SK-N-SH treated with all-trans-retinoic acid at 6 μM for 48 hours (cell line): ENCODE measurements at regions not wholly inside any gene's neighbourhood (a gene's known extent, or its start where the extent isn't known, plus 50 kb on each side); places are given as distances from the start of the nearest gene placed in this dataset.
A peak's percentile ranks its signal among the peaks of the same experiment; 100 is the strongest.

Source experiments
- ATAC-seq: fragments of 200-7000 bp; cut with Tn5 transposase; 3 replicates; pipeline ENCODE4 v1.9.1; 2020; ENCODE audit warnings: mild to moderate bottlenecking, moderate library complexity
- ARNTL ChIP-seq: fragments of 450-650 bp; formaldehyde crosslinking; IDR thresholded peaks from 2 replicates; pipeline ENCODE4 v1.5.0; 2020; ENCODE audit warnings: low read depth, mild to moderate bottlenecking, moderate library complexity, borderline replicate concordance
- BACH2 ChIP-seq: fragments of 250-450 bp; sonication (Bioruptor Pico); IDR thresholded peaks from 2 replicates; pipeline ENCODE4 v1.9.0; 2021; ENCODE audit warnings: mild to moderate bottlenecking, borderline replicate concordance
- GLIS3 ChIP-seq: fragments of 250-450 bp; sonication (Bioruptor Pico); IDR thresholded peaks from 2 replicates; pipeline ENCODE4 v1.5.0; 2020; ENCODE audit warnings: mild to moderate bottlenecking, moderate library complexity
- OSR1 ChIP-seq: fragments of 250-450 bp; sonication (Bioruptor Pico); IDR thresholded peaks from 2 replicates; pipeline ENCODE4 v1.8.0; 2022; ENCODE audit warnings: moderate library complexity, mild to moderate bottlenecking, inconsistent platforms
- PPARA ChIP-seq: fragments of 250-450 bp; sonication (Bioruptor Pico); IDR thresholded peaks from 2 replicates; pipeline ENCODE4 v1.5.0; 2020; ENCODE audit warnings: mild to moderate bottlenecking, borderline replicate concordance
- RARB ChIP-seq: fragments of 250-450 bp; sonication (Bioruptor Pico); IDR thresholded peaks from 2 replicates; pipeline ENCODE4 v1.8.0; 2021; ENCODE audit warnings: mild to moderate bottlenecking, moderate library complexity
- SNAI2 ChIP-seq: fragments of 250-450 bp; sonication (Bioruptor Pico); IDR thresholded peaks from 2 replicates; pipeline ENCODE4 v1.5.0; 2020; ENCODE audit warnings: mild to moderate bottlenecking, moderate library complexity
- TCF4 ChIP-seq: fragments of 250-450 bp; sonication (Bioruptor Pico); IDR thresholded peaks from 2 replicates; pipeline ENCODE4 v1.8.0; 2021; ENCODE audit warnings: mild to moderate bottlenecking, moderate library complexity, borderline replicate concordance
- ZC3H10 ChIP-seq: fragments of 250-450 bp; sonication (Bioruptor Pico); IDR thresholded peaks from 2 replicates; pipeline ENCODE4 v1.5.1; 2021; ENCODE audit warnings: mild to moderate bottlenecking, moderate library complexity
- ZFP3 ChIP-seq: fragments of 250-450 bp; sonication (Bioruptor Pico); IDR thresholded peaks from 2 replicates; pipeline ENCODE4 v1.5.0; 2020; ENCODE audit warnings: mild to moderate bottlenecking, moderate library complexity
- ZFP30 ChIP-seq: fragments of 450-650 bp; formaldehyde crosslinking; IDR thresholded peaks from 2 replicates; pipeline ENCODE4 v1.5.0; 2022; ENCODE audit warnings: mild to moderate bottlenecking, moderate library complexity
- ZNF565 ChIP-seq: fragments of 450-650 bp; formaldehyde crosslinking; conservative IDR thresholded peaks from 2 replicates; pipeline ENCODE4 v1.5.0; 2020; ENCODE audit warnings: low read depth, mild to moderate bottlenecking, moderate library complexity
- ZNF70 ChIP-seq: fragments of 450-650 bp; formaldehyde crosslinking; IDR thresholded peaks from 2 replicates; pipeline ENCODE4 v1.5.0; 2020; ENCODE audit warnings: mild to moderate bottlenecking, moderate library complexity
- ZNF8 ChIP-seq: fragments of 450-650 bp; formaldehyde crosslinking; IDR thresholded peaks from 2 replicates; pipeline ENCODE4 v1.5.0; 2020; ENCODE audit warnings: mild to moderate bottlenecking, moderate library complexity
- TF ChIP-seq, protein P1 (sequence below): fragments of 250-450 bp; sonication (Bioruptor Pico); IDR thresholded peaks from 2 replicates; pipeline ENCODE4 v1.8.0; 2021; ENCODE audit warnings: low read depth, mild to moderate bottlenecking, moderate library complexity, borderline replicate concordance
- TF ChIP-seq, protein P2 (sequence below): fragments of 250-450 bp; sonication (Bioruptor Pico); IDR thresholded peaks from 2 replicates; pipeline ENCODE4 v1.5.1; 2021; ENCODE audit warnings: mild to moderate bottlenecking, moderate library complexity
- TF ChIP-seq, protein P3 (sequence below): fragments of 250-450 bp; sonication (Bioruptor Pico); IDR thresholded peaks from 2 replicates; pipeline ENCODE4 v1.8.0; 2020; ENCODE audit warnings: mild to moderate bottlenecking, moderate library complexity, borderline replicate concordance
- TF ChIP-seq, protein P4 (sequence below): fragments of 250-450 bp; sonication (Bioruptor Pico); IDR thresholded peaks from 2 replicates; pipeline ENCODE4 v1.5.1; 2020; ENCODE audit warnings: low read depth, mild to moderate bottlenecking, moderate library complexity

DNA sequence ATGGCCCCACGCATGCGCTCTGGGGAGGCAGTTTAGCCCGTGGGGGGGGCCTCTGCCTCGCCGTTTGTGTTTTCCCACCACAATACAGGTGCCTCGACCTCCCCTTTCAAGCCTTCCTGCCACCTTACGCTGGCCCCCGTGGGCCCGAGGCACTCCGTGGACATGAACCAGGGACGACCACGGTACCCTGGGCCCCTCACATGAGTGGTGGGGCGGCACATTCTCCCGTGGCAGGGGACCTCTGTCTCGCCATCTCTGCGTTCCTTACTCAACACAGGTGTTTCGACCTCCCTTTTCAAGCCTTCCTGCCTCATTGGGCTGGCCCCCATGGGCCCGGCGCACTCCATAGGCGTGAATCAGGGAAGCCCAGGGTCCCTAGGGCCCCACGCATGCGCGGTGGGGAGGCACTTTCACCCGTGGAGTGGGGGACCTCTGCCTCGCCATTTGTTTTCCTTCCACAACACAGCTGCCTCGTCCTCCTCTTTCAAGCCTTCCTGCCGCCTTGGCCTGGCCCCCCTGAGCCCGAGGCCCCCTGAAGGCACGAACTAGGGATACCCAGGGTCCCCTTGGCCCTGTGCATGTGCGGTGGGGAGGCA, 339.5 kb downstream of the ALG10 start (continued):
- no peak for TF ChIP-seq SNAI2 (CRISPR knock-in tag)
- TF ChIP-seq, protein P1, sequence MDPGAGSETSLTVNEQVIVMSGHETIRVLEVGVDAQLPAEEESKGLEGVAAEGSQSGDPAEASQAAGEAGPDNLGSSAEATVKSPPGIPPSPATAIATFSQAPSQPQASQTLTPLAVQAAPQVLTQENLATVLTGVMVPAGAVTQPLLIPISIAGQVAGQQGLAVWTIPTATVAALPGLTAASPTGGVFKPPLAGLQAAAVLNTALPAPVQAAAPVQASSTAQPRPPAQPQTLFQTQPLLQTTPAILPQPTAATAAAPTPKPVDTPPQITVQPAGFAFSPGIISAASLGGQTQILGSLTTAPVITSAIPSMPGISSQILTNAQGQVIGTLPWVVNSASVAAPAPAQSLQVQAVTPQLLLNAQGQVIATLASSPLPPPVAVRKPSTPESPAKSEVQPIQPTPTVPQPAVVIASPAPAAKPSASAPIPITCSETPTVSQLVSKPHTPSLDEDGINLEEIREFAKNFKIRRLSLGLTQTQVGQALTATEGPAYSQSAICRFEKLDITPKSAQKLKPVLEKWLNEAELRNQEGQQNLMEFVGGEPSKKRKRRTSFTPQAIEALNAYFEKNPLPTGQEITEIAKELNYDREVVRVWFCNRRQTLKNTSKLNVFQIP (CRISPR knock-in tag) = no peak

DNA sequence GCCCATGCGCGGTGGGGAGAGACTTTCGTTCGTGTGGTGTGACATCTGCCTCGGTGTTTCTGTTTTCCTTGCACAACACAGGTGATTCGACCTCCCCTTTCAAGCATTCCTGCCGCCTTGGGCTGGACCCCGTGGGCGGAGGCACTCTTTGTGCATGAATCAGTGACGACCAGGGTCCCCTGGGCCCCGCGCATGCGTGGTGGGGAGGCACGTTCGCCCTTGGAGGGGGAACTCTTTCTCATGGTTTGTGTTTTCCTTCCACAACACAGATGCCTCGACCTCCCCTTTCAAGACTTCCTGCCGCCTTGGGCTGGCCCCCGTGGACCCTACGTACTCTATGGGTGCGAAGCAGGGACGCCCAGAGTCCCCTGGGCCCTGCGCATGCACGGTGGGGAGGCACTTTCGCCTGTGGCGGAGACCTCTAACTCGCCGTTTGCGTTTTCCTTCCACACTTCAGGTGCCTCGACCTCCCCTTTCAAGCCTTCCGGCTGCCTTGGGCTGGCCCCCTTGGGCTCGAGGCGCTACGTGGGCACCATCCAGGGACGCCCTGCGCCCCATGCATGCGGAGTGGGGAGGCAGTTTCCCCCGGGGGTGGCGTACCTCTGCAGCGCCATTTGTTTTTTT, 340.9 kb downstream of the ALG10 start:
- ATAC-seq = peak; percentile 46
- TF ChIP-seq ZC3H10 (no peak), BACH2 (CRISPR knock-in tag) (no peak), TCF4 (CRISPR knock-in tag) (no peak), ZNF70 (CRISPR knock-in tag) (no peak), ZNF565 (CRISPR knock-in tag) (no peak), ZFP3 (no peak), ARNTL (CRISPR knock-in tag) (no peak), PPARA (no peak), ZFP30 (CRISPR knock-in tag) (no peak)
- TF ChIP-seq, protein P2, sequence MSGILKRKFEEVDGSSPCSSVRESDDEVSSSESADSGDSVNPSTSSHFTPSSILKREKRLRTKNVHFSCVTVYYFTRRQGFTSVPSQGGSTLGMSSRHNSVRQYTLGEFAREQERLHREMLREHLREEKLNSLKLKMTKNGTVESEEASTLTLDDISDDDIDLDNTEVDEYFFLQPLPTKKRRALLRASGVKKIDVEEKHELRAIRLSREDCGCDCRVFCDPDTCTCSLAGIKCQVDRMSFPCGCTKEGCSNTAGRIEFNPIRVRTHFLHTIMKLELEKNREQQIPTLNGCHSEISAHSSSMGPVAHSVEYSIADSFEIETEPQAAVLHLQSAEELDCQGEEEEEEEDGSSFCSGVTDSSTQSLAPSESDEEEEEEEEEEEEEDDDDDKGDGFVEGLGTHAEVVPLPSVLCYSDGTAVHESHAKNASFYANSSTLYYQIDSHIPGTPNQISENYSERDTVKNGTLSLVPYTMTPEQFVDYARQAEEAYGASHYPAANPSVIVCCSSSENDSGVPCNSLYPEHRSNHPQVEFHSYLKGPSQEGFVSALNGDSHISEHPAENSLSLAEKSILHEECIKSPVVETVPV (CRISPR knock-in tag) = no peak

DNA sequence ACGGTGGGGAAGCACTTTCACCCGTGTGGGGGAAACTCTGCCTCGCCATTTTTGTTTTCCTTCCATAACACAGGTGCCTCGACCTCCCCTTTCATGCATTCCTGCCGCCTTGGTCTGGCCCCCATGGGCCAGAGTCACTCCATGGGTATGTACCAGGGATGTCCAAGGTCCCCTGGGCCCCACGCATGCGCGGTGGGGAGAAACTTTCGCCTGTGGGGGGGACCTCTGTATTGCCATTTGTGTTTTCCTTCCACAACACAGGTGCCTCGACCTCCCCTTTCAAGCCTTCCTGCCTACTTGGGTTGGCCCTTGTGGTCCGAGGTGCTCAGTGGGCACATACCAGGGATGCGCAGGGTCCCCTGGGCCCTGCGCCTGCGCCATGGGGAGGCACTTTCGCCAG, 345.8 kb downstream of the ALG10 start:
- ATAC-seq = no peak
- TF ChIP-seq, protein P1 (CRISPR knock-in tag) = no peak

DNA sequence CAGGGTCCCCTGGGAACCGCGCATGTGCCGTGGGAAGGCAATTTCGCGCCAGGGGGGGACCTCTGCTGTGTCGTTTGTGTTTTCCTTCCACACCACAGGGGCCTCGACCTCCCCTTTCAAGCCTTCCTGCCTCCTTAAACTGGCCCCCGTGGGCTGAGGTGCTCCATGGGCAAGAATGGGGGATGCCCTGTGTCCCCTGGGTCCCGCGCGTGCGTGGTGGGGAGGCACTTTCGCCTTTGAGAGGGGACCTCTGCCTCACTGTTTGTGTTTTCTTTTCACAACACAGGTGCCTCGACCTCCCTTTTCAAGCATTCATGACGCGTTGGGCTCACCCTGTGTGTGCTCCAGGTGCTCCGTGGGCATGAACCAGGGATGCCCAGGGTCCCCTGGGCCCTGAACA, 348.8 kb downstream of the ALG10 start:
- no peak for TF ChIP-seq ZNF565 (CRISPR knock-in tag)
- no peak for TF ChIP-seq ZFP3
- TF ChIP-seq, protein P3, sequence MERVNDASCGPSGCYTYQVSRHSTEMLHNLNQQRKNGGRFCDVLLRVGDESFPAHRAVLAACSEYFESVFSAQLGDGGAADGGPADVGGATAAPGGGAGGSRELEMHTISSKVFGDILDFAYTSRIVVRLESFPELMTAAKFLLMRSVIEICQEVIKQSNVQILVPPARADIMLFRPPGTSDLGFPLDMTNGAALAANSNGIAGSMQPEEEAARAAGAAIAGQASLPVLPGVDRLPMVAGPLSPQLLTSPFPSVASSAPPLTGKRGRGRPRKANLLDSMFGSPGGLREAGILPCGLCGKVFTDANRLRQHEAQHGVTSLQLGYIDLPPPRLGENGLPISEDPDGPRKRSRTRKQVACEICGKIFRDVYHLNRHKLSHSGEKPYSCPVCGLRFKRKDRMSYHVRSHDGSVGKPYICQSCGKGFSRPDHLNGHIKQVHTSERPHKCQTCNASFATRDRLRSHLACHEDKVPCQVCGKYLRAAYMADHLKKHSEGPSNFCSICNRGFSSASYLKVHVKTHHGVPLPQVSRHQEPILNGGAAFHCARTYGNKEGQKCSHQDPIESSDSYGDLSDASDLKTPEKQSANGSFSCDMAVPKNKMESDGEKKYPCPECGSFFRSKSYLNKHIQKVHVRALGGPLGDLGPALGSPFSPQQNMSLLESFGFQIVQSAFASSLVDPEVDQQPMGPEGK (CRISPR knock-in tag) = no peak
- TF ChIP-seq GLIS3 = no peak
- TF ChIP-seq ZNF70 (CRISPR knock-in tag) = no peak
- TF ChIP-seq, protein P4, sequence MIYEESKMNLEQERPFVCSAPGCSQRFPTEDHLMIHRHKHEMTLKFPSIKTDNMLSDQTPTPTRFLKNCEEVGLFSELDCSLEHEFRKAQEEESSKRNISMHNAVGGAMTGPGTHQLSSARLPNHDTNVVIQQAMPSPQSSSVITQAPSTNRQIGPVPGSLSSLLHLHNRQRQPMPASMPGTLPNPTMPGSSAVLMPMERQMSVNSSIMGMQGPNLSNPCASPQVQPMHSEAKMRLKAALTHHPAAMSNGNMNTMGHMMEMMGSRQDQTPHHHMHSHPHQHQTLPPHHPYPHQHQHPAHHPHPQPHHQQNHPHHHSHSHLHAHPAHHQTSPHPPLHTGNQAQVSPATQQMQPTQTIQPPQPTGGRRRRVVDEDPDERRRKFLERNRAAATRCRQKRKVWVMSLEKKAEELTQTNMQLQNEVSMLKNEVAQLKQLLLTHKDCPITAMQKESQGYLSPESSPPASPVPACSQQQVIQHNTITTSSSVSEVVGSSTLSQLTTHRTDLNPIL (CRISPR knock-in tag) = no peak
- no peak for TF ChIP-seq SNAI2 (CRISPR knock-in tag)
- no peak for TF ChIP-seq RARB (CRISPR knock-in tag)
- TF ChIP-seq OSR1 = no peak
- TF ChIP-seq ZNF8 = no peak
- TF ChIP-seq, protein P2 (CRISPR knock-in tag) = no peak
- no peak for TF ChIP-seq PPARA
- no peak for ATAC-seq
